GM18519 (cell line): ENCODE measurements at regions not wholly inside any gene's neighbourhood (a gene's known extent, or its start where the extent isn't known, plus 50 kb on each side); places are given as distances from the start of the nearest gene placed in this dataset.

Experiments used
- ATAC-seq: cut with Tn5 transposase; IDR thresholded peaks from one replicate; pipeline ENCODE4 v1.9.1; 2021; ENCODE audit warnings: mild to moderate bottlenecking, moderate library complexity; ENCODE audit not compliant: unreplicated experiment, low FRiP score

DNA sequence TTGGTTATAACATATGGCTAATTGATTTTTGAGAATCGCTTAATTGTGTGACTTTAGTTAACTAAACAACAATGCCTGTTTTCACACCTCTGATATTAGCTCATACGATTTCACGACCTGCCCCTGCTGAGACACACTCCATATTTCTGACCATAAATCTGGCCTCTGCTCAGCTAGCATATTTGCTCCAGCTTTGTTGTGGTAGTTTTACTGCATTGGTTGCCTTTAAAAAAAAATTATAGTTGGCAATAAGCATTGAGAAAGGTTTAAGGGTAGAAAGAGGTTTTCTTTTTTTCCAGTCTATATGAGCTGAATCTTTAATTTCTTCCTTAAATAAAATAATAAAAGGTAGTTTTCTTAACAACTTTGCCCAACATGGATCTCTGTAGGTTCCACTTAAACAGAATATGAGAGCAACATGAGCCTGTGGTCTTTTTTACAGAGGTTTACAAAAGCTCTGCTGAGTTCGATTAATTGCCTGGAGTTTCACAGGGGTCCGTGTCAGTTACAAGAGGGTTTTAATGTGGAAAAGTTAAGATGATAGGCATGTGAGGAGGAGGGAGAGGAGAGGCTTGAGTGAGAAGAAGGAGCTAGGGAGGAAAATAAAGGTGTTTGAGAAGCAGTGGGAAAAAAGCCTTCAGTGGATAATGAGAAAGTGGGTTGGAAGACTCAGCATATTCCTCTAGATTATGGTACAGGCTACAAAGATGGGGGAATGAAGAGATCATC lies 318.2 kb downstream of the CXCL12 start:
- ATAC-seq, result no peak

DNA sequence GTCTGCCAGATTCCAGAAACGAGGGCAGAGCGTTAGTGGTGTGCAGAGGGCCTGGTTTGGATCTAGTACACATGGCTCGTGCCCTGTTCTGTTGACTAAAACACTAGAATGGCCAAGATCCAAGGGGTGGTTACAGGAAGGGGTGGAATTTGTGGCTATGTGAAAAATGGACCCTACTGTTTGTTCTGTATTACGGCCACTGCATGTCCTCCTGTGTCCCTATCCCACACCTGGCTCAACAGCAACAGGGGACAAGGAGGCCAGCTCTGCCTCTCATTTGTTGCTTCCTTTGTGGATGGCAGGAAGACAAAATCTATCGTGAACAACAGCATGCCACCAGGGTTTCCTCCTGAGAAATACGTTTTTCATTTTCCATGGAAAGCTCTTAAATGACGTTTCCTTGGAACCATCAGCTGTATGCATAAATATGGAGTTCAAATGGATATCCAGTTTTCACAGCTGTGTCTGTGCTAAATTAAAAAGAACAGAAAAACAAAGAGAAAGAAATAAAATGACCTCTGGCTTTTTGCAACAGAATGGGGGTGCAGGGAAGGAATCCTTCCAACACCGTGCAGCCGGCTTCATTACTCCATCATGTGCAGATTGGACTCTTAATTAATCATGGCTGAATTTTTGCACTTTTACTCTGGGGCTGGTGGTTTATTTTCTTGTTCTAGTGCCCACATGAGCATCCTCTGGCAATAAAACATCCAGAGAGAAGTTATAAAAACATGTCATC lies 318.9 kb downstream of the CXCL12 start:
- ATAC-seq, result no peak

- no peak for ATAC-seq
Measured at GRCh38 chr10:44064987-44065787, 319.7 kb downstream of the CXCL12 start.

DNA sequence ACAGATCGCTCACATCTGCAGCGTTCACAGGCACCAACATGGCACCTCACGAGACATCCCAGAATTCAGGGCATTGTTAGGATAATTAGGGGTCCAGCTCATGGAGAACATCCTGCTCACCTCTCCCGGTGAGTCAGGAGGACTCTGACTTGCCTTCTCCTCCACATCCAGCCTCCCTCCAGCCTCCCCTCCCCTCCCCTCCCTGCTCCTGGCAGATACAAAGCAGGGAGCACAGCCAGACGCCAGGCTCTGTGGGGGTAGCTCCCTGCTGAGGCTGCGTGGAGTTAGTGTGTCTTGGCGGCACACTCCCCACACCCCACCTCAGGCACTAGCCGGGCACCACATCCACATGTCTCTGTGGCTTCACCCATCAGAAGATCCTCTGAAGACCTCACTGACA lies 320.6 kb downstream of the CXCL12 start:
- ATAC-seq, result no peak

DNA sequence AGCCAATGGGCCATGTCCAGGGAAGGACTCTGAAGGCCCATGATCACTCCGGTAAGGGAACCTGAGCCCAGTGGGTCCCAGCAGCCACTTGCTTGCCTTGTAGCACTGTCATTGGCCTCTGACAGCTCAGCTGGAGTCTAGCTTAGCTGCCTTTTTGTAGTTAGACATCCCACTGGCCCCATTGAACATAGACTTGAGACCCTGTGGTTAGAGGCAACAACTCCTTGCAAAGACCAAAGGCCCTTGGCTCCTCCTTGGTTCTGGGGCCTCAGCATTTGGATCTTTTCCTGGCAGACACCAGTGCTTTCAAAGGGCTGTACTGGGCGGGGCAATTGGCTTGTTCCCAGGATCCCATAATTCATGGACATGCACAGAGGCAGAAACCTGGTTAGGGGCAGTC lies 321.2 kb downstream of the CXCL12 start:
- ATAC-seq, result no peak

DNA sequence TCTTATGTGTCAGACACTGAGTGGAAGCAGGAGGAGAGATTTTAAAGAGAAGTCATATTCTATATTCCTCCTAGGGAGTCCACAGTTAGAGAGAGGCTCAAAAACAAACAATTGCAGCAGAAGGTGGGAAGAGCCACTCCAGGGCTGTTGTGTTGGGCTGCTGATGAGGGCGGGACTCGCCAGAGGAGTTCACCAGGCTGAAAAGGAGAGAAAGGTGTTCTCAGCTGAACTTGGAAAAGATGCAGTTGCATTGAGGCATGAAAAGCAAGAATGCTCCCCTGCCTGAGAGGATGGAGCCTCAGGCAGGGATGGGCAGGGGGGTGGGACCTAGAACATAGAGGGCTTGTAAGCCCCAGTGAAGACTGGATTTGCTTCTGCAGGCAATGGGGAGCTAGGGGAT lies 324.2 kb downstream of the CXCL12 start:
- ATAC-seq, result no peak

DNA sequence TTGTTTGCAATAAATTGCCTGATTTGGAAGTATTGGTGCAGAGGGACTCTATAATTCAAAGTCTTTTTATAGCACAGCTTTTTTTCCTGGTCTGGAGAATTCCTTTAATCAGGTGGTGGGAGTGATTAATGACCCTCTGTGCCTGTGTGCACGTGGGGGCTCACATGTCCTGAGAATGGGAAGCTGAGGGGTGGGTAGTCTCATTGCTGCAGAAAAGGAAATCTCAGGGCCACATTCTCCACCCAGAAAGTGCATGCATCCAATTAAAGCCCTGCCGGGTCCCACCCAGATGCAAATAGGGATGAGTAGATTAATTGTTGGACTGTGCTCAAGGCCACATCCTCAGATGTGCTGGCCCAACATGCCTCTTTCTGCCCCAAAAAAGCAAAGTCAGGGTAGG lies 324.7 kb downstream of the CXCL12 start:
- ATAC-seq, result no peak

DNA sequence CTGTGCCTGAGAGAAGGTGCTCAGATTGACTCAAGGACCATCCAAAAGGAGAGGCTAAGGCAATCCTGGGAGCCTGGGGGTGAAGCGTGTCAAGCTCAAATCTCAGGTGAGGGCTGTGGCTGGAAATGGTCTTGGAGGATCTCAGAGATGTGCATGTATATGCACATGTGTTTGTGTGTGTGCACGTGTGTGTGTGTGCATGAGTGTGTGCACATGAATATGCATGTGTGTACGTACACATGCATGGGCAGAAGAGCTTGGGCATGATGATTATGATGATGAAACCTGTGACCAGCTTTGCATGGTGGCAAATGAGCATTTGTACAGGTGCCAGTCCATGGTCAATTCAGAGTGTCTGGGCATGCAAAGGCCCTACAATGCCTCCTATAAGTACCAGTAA lies 326.6 kb downstream of the CXCL12 start:
- no peak for ATAC-seq

DNA sequence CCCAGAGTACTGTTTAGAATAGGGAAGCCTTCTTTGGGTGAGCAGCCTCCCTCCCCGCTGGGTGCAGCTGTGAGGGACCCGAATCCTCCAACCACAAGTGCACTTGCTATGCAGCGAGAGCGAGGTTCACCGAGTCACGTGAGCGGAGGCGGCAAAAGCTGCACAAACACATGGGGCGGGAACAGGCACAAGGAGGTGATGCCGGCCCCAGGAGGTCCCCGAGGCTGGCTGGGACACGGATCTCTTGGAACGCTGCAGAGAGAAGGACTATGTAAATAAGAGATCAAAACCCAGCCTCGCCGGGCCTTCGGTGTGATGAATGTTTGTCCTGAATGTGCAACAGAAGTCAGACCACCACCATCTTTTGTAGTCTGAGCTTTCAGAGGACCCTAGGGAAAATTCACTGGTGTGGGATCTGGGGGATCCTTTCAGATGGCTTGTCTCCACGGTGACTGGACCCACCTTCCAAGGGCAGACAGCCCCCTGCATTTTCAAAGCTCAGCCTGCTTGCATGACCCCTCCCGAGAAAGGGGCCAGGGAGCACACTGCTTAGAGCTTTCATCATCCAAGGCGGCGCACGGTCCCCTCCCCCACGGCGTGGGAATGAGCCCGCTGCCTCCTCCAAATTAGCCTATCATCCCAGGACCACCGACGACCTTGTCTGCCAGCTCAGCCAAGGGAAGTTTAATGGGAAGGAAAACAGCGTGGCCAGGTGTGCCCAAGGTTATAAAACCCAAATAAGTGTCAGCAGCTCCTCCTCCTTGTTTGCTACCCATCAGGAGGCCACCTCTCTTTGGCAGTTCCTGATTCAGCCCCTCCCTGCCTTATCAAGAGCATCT lies 327.7 kb downstream of the CXCL12 start:
- ATAC-seq, result no peak

DNA sequence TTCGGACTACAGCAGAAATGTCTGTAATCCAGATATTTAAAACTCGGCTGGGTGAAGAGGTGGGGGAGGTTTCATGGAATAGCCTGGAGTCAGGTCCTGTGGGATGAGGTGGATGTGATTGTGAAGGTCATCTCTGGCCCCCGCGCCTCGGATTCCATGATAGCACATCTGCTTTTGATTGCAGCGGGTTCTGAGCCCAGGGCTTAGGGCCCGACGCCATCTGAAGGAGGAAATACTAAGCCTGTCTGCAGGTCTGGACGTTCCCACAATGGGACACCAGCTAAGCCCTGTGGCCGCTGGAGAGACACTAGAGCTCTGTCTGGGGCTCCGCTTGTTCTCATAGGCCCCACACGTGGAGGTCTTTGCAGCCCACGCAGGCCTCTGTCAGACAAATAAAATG lies 328.7 kb downstream of the CXCL12 start:
- ATAC-seq, result no peak

GRCh38 chr10:44054046-44054445 lies 330.9 kb downstream of the CXCL12 start:
- ATAC-seq, result no peak

DNA sequence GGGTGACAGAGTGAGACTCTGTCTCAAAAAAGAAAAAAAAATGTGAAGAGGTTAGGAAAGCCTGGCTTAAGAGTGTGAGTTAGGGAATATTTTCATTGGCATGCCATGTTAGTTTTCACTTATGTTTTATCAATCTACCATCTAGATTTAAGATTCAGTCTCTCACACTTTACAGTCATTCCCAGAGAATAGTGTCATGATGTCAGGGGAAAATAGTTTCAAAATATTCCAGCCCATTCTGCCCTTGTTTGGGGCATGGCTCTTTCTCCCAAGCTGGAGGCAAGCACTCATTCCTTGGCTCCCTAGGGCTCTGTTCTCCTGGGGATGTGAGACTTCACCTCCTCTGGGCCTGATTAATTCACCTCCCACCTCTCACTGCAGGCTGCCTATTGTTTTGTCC lies 331.5 kb downstream of the CXCL12 start:
- no peak for ATAC-seq

GRCh38 chr10:44051584-44052385 lies 333.1 kb downstream of the CXCL12 start:
- ATAC-seq, result no peak

GRCh38 chr10:44051091-44051490 lies 333.8 kb downstream of the CXCL12 start:
- ATAC-seq, result no peak

GRCh38 chr10:44049301-44050015 lies 335.4 kb downstream of the CXCL12 start:
- ATAC-seq, result no peak

- no peak for ATAC-seq
Measured at GRCh38 chr10:44047361-44047760, 337.5 kb downstream of the CXCL12 start.

DNA sequence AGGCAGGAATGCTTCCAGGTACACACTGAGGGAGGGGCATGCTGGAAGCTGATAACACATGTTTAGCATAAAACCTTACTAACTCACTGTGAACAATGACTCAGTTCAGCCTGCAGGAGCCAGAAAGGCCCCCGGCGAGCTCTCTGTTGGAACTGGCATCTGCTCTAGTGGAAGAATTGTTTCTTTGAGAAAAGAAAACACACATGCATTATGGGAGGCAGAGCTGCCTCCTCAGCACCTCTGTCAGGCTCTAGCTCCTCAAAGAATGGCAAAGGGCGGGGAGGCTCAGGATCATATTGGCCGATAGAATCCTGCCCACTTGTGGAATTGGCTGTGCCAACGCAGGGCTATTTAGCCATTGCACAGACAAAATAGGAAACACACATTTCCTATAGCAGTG lies 338.3 kb downstream of the CXCL12 start:
- no peak for ATAC-seq

DNA sequence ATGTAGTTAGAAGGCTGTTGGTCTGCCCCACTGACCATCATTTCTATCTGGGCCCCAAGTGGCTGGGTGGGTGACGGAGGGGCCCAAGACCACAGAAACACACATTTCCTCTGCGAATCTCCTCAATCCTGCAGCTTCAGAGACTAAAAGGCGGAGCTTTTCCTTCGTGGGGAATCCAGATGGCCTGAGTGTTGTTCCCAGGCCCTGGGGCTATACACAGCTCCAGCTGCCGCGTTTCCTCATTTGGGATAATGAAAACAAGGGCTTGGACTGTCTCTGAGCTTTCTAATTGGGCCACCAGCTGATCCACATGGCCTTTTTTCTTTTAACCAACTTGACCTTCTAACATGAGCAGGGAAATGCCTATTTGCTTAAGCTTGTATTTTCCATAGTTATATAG lies 339.9 kb downstream of the CXCL12 start:
- no peak for ATAC-seq

DNA sequence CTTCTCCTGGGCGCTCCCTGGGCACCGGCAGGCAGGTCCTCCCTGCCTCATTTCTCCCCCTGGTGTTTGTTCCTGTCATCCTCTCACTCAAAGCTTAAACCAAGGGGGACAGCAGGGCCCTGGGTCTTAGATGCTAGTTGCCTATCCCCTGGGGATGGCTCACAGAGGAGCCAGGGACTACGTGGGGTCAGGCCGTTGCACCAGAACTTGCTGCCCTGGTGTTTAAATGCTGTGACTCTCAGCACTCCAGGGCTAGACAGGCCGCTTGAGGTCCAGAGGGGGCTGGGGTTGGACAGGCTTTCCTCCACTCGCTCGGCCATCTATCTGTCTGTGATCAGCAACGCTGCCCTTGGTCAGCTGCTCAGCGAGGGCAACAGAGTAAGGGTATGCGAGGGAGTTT lies 340.3 kb downstream of the CXCL12 start:
- ATAC-seq, result no peak
